Gastroesophageal sphincter (tissue), 3 donors: ENCODE measurements at regions not wholly inside any gene's neighbourhood (a gene's known extent, or its start where the extent isn't known, plus 50 kb on each side); places are given as distances from the start of the nearest gene placed in this dataset.

ENCODE experiments used
- EP300 ChIP-seq: sonication (generic); formaldehyde crosslinking; IDR thresholded peaks from one replicate; pipeline ENCODE4 v1.6.1; 2017; ENCODE audit warnings: antibody characterized with exemption, mild to moderate bottlenecking
- POLR2A ChIP-seq, 2 donors: fragments of 450-650 bp; IDR thresholded peaks; one replicate each; pipeline ENCODE4 v1.6.1; 2017; ENCODE audit warnings: antibody characterized with exemption in 2 of 2, mild to moderate bottlenecking in 2 of 2, moderate library complexity in 1 of 2
- POLR2AphosphoS5 ChIP-seq: sonication (generic); formaldehyde crosslinking; IDR thresholded peaks from one replicate; pipeline ENCODE4 v1.6.1; 2017; ENCODE audit warnings: antibody characterized with exemption
- TF ChIP-seq, protein P1 (sequence below), 4 experiments: fragments of 200-600 bp in 2 of 4; fragments of 450-650 bp in 2 of 4; sonication (generic) in 1 of 4; IDR thresholded peaks; one replicate each; pipeline ENCODE4 v1.5.1; 2017 to 2019; ENCODE audit warnings: antibody characterized with exemption in 4 of 4, mild to moderate bottlenecking in 2 of 4, moderate library complexity in 2 of 4

DNA sequence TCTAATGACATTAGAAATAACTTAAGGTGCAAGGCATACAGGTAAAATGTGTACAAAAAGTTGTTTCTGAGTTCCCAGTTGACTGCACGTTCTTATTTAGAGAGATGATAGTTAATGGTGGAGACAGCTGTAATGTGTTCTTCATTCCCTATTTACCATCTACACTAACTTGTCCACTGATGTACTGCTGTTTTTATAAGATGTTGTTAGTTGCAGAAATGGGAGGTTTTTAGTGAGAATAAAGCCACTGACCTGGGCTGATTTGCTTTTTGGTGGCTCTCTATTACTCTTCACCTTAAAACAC, 122.9 kb upstream of the LYPLAL1 start:
- TF ChIP-seq, protein P1, sequence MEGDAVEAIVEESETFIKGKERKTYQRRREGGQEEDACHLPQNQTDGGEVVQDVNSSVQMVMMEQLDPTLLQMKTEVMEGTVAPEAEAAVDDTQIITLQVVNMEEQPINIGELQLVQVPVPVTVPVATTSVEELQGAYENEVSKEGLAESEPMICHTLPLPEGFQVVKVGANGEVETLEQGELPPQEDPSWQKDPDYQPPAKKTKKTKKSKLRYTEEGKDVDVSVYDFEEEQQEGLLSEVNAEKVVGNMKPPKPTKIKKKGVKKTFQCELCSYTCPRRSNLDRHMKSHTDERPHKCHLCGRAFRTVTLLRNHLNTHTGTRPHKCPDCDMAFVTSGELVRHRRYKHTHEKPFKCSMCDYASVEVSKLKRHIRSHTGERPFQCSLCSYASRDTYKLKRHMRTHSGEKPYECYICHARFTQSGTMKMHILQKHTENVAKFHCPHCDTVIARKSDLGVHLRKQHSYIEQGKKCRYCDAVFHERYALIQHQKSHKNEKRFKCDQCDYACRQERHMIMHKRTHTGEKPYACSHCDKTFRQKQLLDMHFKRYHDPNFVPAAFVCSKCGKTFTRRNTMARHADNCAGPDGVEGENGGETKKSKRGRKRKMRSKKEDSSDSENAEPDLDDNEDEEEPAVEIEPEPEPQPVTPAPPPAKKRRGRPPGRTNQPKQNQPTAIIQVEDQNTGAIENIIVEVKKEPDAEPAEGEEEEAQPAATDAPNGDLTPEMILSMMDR (IDR thresholded peaks at IDR 0.05), result no peak
- TF ChIP-seq POLR2AphosphoS5 (no peak), EP300 (no peak), POLR2A (IDR thresholded peaks at IDR 0.05) (no peak)
